Endothelial cell of umbilical vein (primary cell): ENCODE measurements at regions not wholly inside any gene's neighbourhood (a gene's known extent, or its start where the extent isn't known, plus 50 kb on each side); places are given as distances from the start of the nearest gene placed in this dataset.

Experiments used
- BruUV-seq: library from RNA; stranded (reverse); fragments of 400-500 nt; replicated peaks from 2 replicates; lab custom pipeline; 2021; lab: Mats Ljungman, UMichigan
- CTCF ChIA-PET: fragments of 300-600, 350-600 bp; sonication (Branson Sonifier 250); formaldehyde crosslinking; loops from one replicate; lab custom pipeline; 2021; ENCODE audit warnings: antibody characterized with exemption, inconsistent platforms; lab: Charles Lee
- POLR2A ChIA-PET: fragments of 300-600, 350-600 bp; sonication (Branson Sonifier 250); formaldehyde crosslinking; loops from one replicate; lab custom pipeline; 2021; ENCODE audit warnings: antibody characterized with exemption, inconsistent platforms; lab: Charles Lee
- DNase-seq: peaks from one replicate; pipeline ENCODE4 v3.0.0-alpha.2; 2011; ENCODE audit warnings: low read depth, low spot score
- FAIRE-seq: peaks from 2 replicates; lab custom pipeline; 2011; peaks lifted over from hg19 to GRCh38; lab: Jason Lieb, UNC
- H2AFZ ChIP-seq: 2 replicates; pipeline ENCODE4 v1.6.0; 2012; ENCODE audit warnings: low read depth, low read length, control low read depth, inconsistent platforms
- H3K27ac ChIP-seq: 2 replicates; pipeline ENCODE4 v1.5.1; 2011; ENCODE audit warnings: low read depth, mild to moderate bottlenecking, control low read depth, low read length, moderate library complexity; ENCODE audit not compliant: insufficient read depth
- H3K27me3 ChIP-seq, 2 experiments: 2 replicates each; pipeline versions ENCODE4 v1.6.0 to v1.6.1; 2011; ENCODE audit warnings: low read length in 2 of 2, mixed read lengths in 1 of 2; ENCODE audit not compliant: control insufficient read depth in 2 of 2, insufficient read depth in 2 of 2
- H3K36me3 ChIP-seq, 2 experiments: 2 replicates in 1 of 2; 3 replicates in 1 of 2; pipeline ENCODE4 v1.5.1; 2011; ENCODE audit warnings: low read length in 2 of 2, mild to moderate bottlenecking in 1 of 2, moderate library complexity in 1 of 2; ENCODE audit not compliant: control insufficient read depth in 2 of 2, insufficient read depth in 2 of 2; ENCODE audit errors: extremely low read depth in 1 of 2
- H3K4me1 ChIP-seq: 3 replicates; pipeline ENCODE4 v1.5.1; 2011; ENCODE audit warnings: mild to moderate bottlenecking, low read length; ENCODE audit not compliant: control insufficient read depth, insufficient read depth; ENCODE audit errors: extremely low read depth
- H3K4me2 ChIP-seq: 2 replicates; pipeline ENCODE4 v1.6.1; 2011; ENCODE audit warnings: low read length, control low read depth, mixed read lengths; ENCODE audit not compliant: insufficient read depth
- H3K4me3 ChIP-seq, 3 experiments: fragments of 200-600 bp in 1 of 3; sonication (generic), shearing (Covaris generic) in 1 of 3; replicated peaks in 1 of 3; 2 replicates each; pipeline ENCODE4 v1.5.1; 2011 to 2016; ENCODE audit warnings: control low read depth in 3 of 3, low read length in 3 of 3, mild to moderate bottlenecking in 2 of 3, inconsistent platforms in 1 of 3, low read depth in 1 of 3, moderate library complexity in 1 of 3; ENCODE audit not compliant: insufficient read depth in 1 of 3
- H3K79me2 ChIP-seq: 2 replicates; pipeline ENCODE4 v1.6.0; 2012; ENCODE audit warnings: low read length, inconsistent platforms; ENCODE audit not compliant: control insufficient read depth, insufficient read depth
- H3K9ac ChIP-seq: replicated peaks from 2 replicates; pipeline ENCODE3; 2011; ENCODE audit warnings: low read length, control low read depth; ENCODE audit not compliant: insufficient read depth; ENCODE audit errors: extremely low read depth
- H3K9me1 ChIP-seq: replicated peaks from 3 replicates; pipeline ENCODE4 v1.6.0; 2011; ENCODE audit warnings: mild to moderate bottlenecking, low read length; ENCODE audit not compliant: control insufficient read depth, insufficient read depth; ENCODE audit errors: extremely low read depth
- H3K9me3 ChIP-seq: replicated peaks from 2 replicates; pipeline ENCODE4 v1.5.1; 2012; ENCODE audit warnings: low read length, inconsistent platforms; ENCODE audit not compliant: control insufficient read depth, insufficient read depth
- H4K20me1 ChIP-seq: replicated peaks from 2 replicates; pipeline ENCODE3; 2011; ENCODE audit warnings: mild to moderate bottlenecking, low read length; ENCODE audit not compliant: control insufficient read depth, insufficient read depth; ENCODE audit errors: extremely low read depth
- EZH2 ChIP-seq: IDR thresholded peaks from 2 replicates; pipeline ENCODE4 v1.6.1; 2012; ENCODE audit warnings: borderline replicate concordance, low read depth, mild to moderate bottlenecking, moderate library complexity, low read length, inconsistent platforms; ENCODE audit not compliant: severe bottlenecking
- FOS ChIP-seq: IDR thresholded peaks from 2 replicates; pipeline ENCODE4 v1.6.1; 2011; ENCODE audit warnings: mild to moderate bottlenecking, low read length, moderate library complexity, borderline replicate concordance; ENCODE audit not compliant: insufficient read depth
- GATA2 ChIP-seq: IDR thresholded peaks from 2 replicates; pipeline ENCODE4 v1.7.0; 2011; ENCODE audit warnings: low read depth, mild to moderate bottlenecking, moderate library complexity, mixed read lengths, low read length; ENCODE audit not compliant: insufficient read length, insufficient read depth
- JUN ChIP-seq: IDR thresholded peaks from 2 replicates; pipeline ENCODE4 v1.6.1; 2011; ENCODE audit warnings: borderline replicate concordance, low read depth; ENCODE audit not compliant: insufficient read length, insufficient read depth
- MAX ChIP-seq: IDR thresholded peaks from 2 replicates; pipeline ENCODE4 v1.6.1; 2011; ENCODE audit not compliant: insufficient read depth, insufficient read length
- MYC ChIP-seq: IDR thresholded peaks from one replicate; pipeline ENCODE4 v1.6.1; 2011; ENCODE audit warnings: mild to moderate bottlenecking, low read depth, low read length
- POLR2A ChIP-seq: IDR thresholded peaks from 2 replicates; pipeline ENCODE4 v1.6.1; 2012; ENCODE audit warnings: low read depth, mild to moderate bottlenecking, control low read depth, low read length
- POLR2AphosphoS5 ChIP-seq: IDR thresholded peaks from 2 replicates; pipeline ENCODE4 v1.6.1; 2012; ENCODE audit warnings: low read depth, mild to moderate bottlenecking, control low read depth, low read length, moderate library complexity; ENCODE audit not compliant: insufficient read depth
- dilution Hi-C: fragments of 300-500 bp; cut with MboI; formaldehyde crosslinking; loops from one replicate; pipeline ENCODE4 v1.15.0; 2019; ENCODE audit warnings: low sequenced_read_pairs; ENCODE audit not compliant: extremely low pct_ligation_motif_present
- intact Hi-C: fragments of 100-400 bp; cut with micrococcal nuclease; formaldehyde crosslinking; loops from one replicate; pipeline ENCODE4 v1.10.0; 2022
- TF ChIP-seq, protein P1 (sequence below), 2 donors: IDR thresholded peaks; 1 replicate in 1 of 2; 2 replicates in 1 of 2; pipeline ENCODE4 v1.5.1; 2011; ENCODE audit warnings: low read length in 2 of 2, mild to moderate bottlenecking in 2 of 2, moderate library complexity in 2 of 2, control low read depth in 1 of 2, inconsistent platforms in 1 of 2, low read depth in 1 of 2; ENCODE audit not compliant: insufficient read depth in 1 of 2; ENCODE audit errors: extremely low read depth in 1 of 2

- POLR2A ChIA-PET = no interaction called here
- dilution Hi-C loops (no loop called here), intact Hi-C loops (no loop called here)
- no peak overlapping the region for H3K4me3 ChIP-seq
- H3K9ac ChIP-seq = no peak overlapping the region
- no peak overlapping the region for H3K4me2 ChIP-seq
- no peaks in the 10 kb centered on the region for H3K9me1 ChIP-seq
- H3K36me3 ChIP-seq = no peaks in the 10 kb centered on the region
- FAIRE-seq = no peak
- H3K9me3 ChIP-seq = no peaks in the 10 kb centered on the region
- no peaks in the 10 kb centered on the region for H3K79me2 ChIP-seq
- no peaks in the 10 kb centered on the region for H3K4me1 ChIP-seq
- H4K20me1 ChIP-seq = no peaks in the 10 kb centered on the region
- TF ChIP-seq POLR2AphosphoS5 (no peak), POLR2A (no peak), GATA2 (no peak), EZH2 (no peak), MAX (no peak), FOS (no peak), MYC (no peak), JUN (no peak)
- TF ChIP-seq, protein P1, sequence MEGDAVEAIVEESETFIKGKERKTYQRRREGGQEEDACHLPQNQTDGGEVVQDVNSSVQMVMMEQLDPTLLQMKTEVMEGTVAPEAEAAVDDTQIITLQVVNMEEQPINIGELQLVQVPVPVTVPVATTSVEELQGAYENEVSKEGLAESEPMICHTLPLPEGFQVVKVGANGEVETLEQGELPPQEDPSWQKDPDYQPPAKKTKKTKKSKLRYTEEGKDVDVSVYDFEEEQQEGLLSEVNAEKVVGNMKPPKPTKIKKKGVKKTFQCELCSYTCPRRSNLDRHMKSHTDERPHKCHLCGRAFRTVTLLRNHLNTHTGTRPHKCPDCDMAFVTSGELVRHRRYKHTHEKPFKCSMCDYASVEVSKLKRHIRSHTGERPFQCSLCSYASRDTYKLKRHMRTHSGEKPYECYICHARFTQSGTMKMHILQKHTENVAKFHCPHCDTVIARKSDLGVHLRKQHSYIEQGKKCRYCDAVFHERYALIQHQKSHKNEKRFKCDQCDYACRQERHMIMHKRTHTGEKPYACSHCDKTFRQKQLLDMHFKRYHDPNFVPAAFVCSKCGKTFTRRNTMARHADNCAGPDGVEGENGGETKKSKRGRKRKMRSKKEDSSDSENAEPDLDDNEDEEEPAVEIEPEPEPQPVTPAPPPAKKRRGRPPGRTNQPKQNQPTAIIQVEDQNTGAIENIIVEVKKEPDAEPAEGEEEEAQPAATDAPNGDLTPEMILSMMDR (IDR thresholded peaks at IDR 0.05; ENCODE audit: extremely low read depth in 1 of 2, insufficient read depth in 1 of 2, low read depth in 1 of 2, low read length in 2 of 2) = no peak
- peaks cover 0 to 3% of the 10 kb centered on the region in 2 experiments for H3K27me3 ChIP-seq
- no peak overlapping the region for H3K27ac ChIP-seq
- DNase-seq = no peak
- no peak overlapping the region for H2AFZ ChIP-seq
- no TSS peak for BruUV-seq
- CTCF ChIA-PET = no interaction called here
These were observed 55.2 kb upstream of the MID1IP1 start for GRCh38 chrX:38746102-38746501.
